ENCODE measurements at regions not wholly inside any gene's neighbourhood (a gene's known extent, or its start where the extent isn't known, plus 50 kb on each side); places are given as distances from the start of the nearest gene placed in this dataset.

- Histone ChIP-seq H2AFZ (ENCODE audit: low read depth, low read length) (no peak overlapping the region), H3K4me3 (ENCODE audit: low read length) (no peak overlapping the region)
These were observed 282.0 kb downstream of the DMRT2 start for GRCh38 chr9:1332156-1332555.

GRCh38 chr9:1335174-1335573, 285.0 kb downstream of the DMRT2 start:
- no peak overlapping the region for H3K27ac ChIP-seq (ENCODE audit: low read length)
- H4K20me1 ChIP-seq (ENCODE audit: insufficient read depth), result no peaks in the 10 kb centered on the region
- H3K79me2 ChIP-seq (replicated peaks; ENCODE audit: insufficient read depth, low read length), result no peaks in the 10 kb centered on the region
- no peak overlapping the region for H2AFZ ChIP-seq (ENCODE audit: low read depth, low read length)
- no peak overlapping the region for H3K9ac ChIP-seq (ENCODE audit: low read length)
- H3F3A ChIP-seq (ENCODE audit: insufficient read depth, low read length, poor library complexity, severe bottlenecking), result no peaks in the 10 kb centered on the region
- no peak overlapping the region for H3K4me3 ChIP-seq (ENCODE audit: low read length)
- H3K4me2 ChIP-seq (ENCODE audit: low read length), result no peak overlapping the region
- no peaks in the 10 kb centered on the region for H3K36me3 ChIP-seq (ENCODE audit: insufficient read depth, low read length)
- TF ChIP-seq POLR2AphosphoS5 (IDR thresholded peaks at IDR 0.05) (no peak), RAD21 (conservative IDR thresholded peaks at IDR 0.05) (no peak), EP300 (conservative IDR thresholded peaks at IDR 0.05; ENCODE audit: poor library complexity, severe bottlenecking) (no peak), TAF1 (IDR thresholded peaks at IDR 0.05; ENCODE audit: low read depth) (no peak)
- TF ChIP-seq, protein P1, sequence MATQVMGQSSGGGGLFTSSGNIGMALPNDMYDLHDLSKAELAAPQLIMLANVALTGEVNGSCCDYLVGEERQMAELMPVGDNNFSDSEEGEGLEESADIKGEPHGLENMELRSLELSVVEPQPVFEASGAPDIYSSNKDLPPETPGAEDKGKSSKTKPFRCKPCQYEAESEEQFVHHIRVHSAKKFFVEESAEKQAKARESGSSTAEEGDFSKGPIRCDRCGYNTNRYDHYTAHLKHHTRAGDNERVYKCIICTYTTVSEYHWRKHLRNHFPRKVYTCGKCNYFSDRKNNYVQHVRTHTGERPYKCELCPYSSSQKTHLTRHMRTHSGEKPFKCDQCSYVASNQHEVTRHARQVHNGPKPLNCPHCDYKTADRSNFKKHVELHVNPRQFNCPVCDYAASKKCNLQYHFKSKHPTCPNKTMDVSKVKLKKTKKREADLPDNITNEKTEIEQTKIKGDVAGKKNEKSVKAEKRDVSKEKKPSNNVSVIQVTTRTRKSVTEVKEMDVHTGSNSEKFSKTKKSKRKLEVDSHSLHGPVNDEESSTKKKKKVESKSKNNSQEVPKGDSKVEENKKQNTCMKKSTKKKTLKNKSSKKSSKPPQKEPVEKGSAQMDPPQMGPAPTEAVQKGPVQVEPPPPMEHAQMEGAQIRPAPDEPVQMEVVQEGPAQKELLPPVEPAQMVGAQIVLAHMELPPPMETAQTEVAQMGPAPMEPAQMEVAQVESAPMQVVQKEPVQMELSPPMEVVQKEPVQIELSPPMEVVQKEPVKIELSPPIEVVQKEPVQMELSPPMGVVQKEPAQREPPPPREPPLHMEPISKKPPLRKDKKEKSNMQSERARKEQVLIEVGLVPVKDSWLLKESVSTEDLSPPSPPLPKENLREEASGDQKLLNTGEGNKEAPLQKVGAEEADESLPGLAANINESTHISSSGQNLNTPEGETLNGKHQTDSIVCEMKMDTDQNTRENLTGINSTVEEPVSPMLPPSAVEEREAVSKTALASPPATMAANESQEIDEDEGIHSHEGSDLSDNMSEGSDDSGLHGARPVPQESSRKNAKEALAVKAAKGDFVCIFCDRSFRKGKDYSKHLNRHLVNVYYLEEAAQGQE (IDR thresholded peaks at IDR 0.05; ENCODE audit: borderline replicate concordance), result no peak
- H3K9me2 ChIP-seq (ENCODE audit: insufficient read depth, low read length), result no peaks in the 10 kb centered on the region
- no peaks in the 10 kb centered on the region for H3K27me3 ChIP-seq (ENCODE audit: insufficient read depth, low read depth, low read length)
- peaks cover 4% of the 10 kb centered on the region for H3K9me3 ChIP-seq (ENCODE audit: low read length)

More at GRCh38 chr9:1332156-1332555, 282.0 kb downstream of the DMRT2 start:
- Histone ChIP-seq H4K20me1 (ENCODE audit: insufficient read depth) (no peaks in the 10 kb centered on the region), H3K79me2 (replicated peaks; ENCODE audit: insufficient read depth, low read length) (no peaks in the 10 kb centered on the region), H3K27ac (ENCODE audit: low read length) (no peak overlapping the region), H3K9me3 (ENCODE audit: low read length) (peaks cover 1% of the 10 kb centered on the region), H3F3A (ENCODE audit: insufficient read depth, low read length, poor library complexity, severe bottlenecking) (no peaks in the 10 kb centered on the region), H3K36me3 (ENCODE audit: insufficient read depth, low read length) (no peaks in the 10 kb centered on the region), H3K9me2 (ENCODE audit: insufficient read depth, low read length) (no peaks in the 10 kb centered on the region), H3K4me2 (ENCODE audit: low read length) (no peak overlapping the region), H3K27me3 (ENCODE audit: insufficient read depth, low read depth, low read length) (no peaks in the 10 kb centered on the region), H3K9ac (ENCODE audit: low read length) (no peak overlapping the region)
- TF ChIP-seq CTCF (IDR thresholded peaks at IDR 0.05; ENCODE audit: poor library complexity, severe bottlenecking), result no peak
- TF ChIP-seq MXI1 (conservative IDR thresholded peaks at IDR 0.05; ENCODE audit: poor library complexity, severe bottlenecking), result no peak
- no peak for TF ChIP-seq RAD21 (conservative IDR thresholded peaks at IDR 0.05)
- TF ChIP-seq, protein P1 (IDR thresholded peaks at IDR 0.05; ENCODE audit: borderline replicate concordance), result no peak
- no peak for TF ChIP-seq TAF1 (IDR thresholded peaks at IDR 0.05; ENCODE audit: low read depth)
- no peak for TF ChIP-seq EZH2 (IDR thresholded peaks at IDR 0.05; ENCODE audit: borderline replicate concordance, insufficient read depth, low read length, poor library complexity, severe bottlenecking)

Data from neural cell (in vitro differentiated cells).